GM12878 (cell line): ENCODE measurements at regions not wholly inside any gene's neighbourhood (a gene's known extent, or its start where the extent isn't known, plus 50 kb on each side); places are given as distances from the start of the nearest gene placed in this dataset.

Experiments used
- ATAC-seq: fragments of 200-7000 bp; cut with Tn5 transposase; 3 replicates; pipeline ENCODE4 v1.9.1; 2020; ENCODE audit warnings: mild to moderate bottlenecking, moderate library complexity
- BruUV-seq: library from RNA; stranded (reverse); fragments of 400-500 nt; replicated peaks from 2 replicates; lab custom pipeline; 2021; lab: Mats Ljungman, UMichigan
- CTCF ChIA-PET: fragments of 300-600 bp; sonication (Branson Sonifier 250); formaldehyde crosslinking; extraction: SDS; loops from one replicate; lab custom pipeline; 2021; ENCODE audit warnings: inconsistent platforms; lab: Yijun Ruan, JAX
- POLR2A ChIA-PET: fragments of 350-600 bp; formaldehyde crosslinking; extraction: SDS; loops from one replicate; lab custom pipeline; 2021; ENCODE audit warnings: inconsistent platforms; lab: Charles Lee
- RAD21 ChIA-PET: fragments of 300-600 bp; sonication (Branson Sonifier 250); formaldehyde crosslinking; loops from one replicate; lab custom pipeline; 2023; ENCODE audit warnings: antibody characterized with exemption; ENCODE audit not compliant: unreplicated experiment; lab: Charles Lee
- SMC1A ChIA-PET: fragments of 300-600 bp; sonication (Branson Sonifier 250); formaldehyde crosslinking; loops from one replicate; lab custom pipeline; 2023; ENCODE audit not compliant: unreplicated experiment, uncharacterized antibody; lab: Charles Lee
- DNase-seq: peaks from one replicate; pipeline ENCODE4 v3.0.0-alpha.2; 2011; ENCODE audit warnings: low read depth, low spot score
- FAIRE-seq: peaks from 3 replicates; lab custom pipeline; 2011; peaks lifted over from hg19 to GRCh38; lab: Jason Lieb, UNC
- H2AFZ ChIP-seq: 2 replicates; pipeline ENCODE4 v1.6.0; 2011; ENCODE audit warnings: low read depth, low read length, control low read depth; ENCODE audit not compliant: control insufficient read depth
- H3K27ac ChIP-seq: 2 replicates; pipeline ENCODE4 v1.5.1; 2011; ENCODE audit warnings: control low read depth; ENCODE audit not compliant: control insufficient read depth, insufficient read depth
- H3K27me3 ChIP-seq, 2 experiments: replicated peaks in 1 of 2; 2 replicates each; pipeline versions ENCODE4 v1.6.0 to v1.6.1; 2011; ENCODE audit warnings: low read length in 1 of 2; ENCODE audit not compliant: control insufficient read depth in 2 of 2, insufficient read depth in 2 of 2
- H3K36me3 ChIP-seq, 2 experiments: 2 replicates each; pipeline ENCODE4 v1.5.1; 2011; ENCODE audit warnings: low read length in 1 of 2; ENCODE audit not compliant: control insufficient read depth in 2 of 2, insufficient read depth in 2 of 2
- H3K4me1 ChIP-seq: 2 replicates; pipeline ENCODE4 v1.6.1; 2011; ENCODE audit warnings: mild to moderate bottlenecking, low read length, moderate library complexity, mixed read lengths; ENCODE audit not compliant: control insufficient read depth, insufficient read depth
- H3K4me2 ChIP-seq: 2 replicates; pipeline ENCODE4 v1.6.0; 2011; ENCODE audit warnings: control low read depth; ENCODE audit not compliant: control insufficient read depth, insufficient read depth
- H3K4me3 ChIP-seq: fragments of 200-600 bp; sonication (generic); 2 replicates; pipeline ENCODE4 v1.5.1; 2016
- H3K79me2 ChIP-seq: 2 replicates; pipeline ENCODE4 v1.6.0; 2011; ENCODE audit warnings: low read length; ENCODE audit not compliant: control insufficient read depth, insufficient read depth
- H3K9ac ChIP-seq: 2 replicates; pipeline ENCODE4 v1.8.0; 2011; ENCODE audit warnings: low read length, control low read depth, mixed read lengths; ENCODE audit not compliant: control insufficient read depth, insufficient read depth
- H3K9me3 ChIP-seq: replicated peaks from 3 replicates; pipeline ENCODE4 v1.5.1; 2011; ENCODE audit warnings: mild to moderate bottlenecking, low read length; ENCODE audit not compliant: control insufficient read depth, insufficient read depth
- H4K20me1 ChIP-seq: 2 replicates; pipeline ENCODE4 v1.6.0; 2011; ENCODE audit not compliant: control insufficient read depth, insufficient read depth
- CBX5 ChIP-seq: sonication (generic); IDR thresholded peaks from 2 replicates; pipeline ENCODE4 v1.6.1; 2016; ENCODE audit warnings: low read depth, moderate library complexity, mild to moderate bottlenecking, inconsistent platforms
- EP300 ChIP-seq, 2 experiments: fragments of 150-350 bp in 1 of 2; IDR thresholded peaks; 2 replicates each; pipeline ENCODE4 v1.6.1; 2011 to 2012; ENCODE audit warnings: low read depth in 2 of 2, low read length in 2 of 2, borderline replicate concordance in 1 of 2, improper control_type of control experiment in 1 of 2, inconsistent platforms in 1 of 2; ENCODE audit not compliant: control insufficient read depth in 1 of 2
- NR2C2 ChIP-seq: IDR thresholded peaks from 2 replicates; pipeline ENCODE4 v1.6.1; 2011; ENCODE audit warnings: borderline replicate concordance, low read depth; ENCODE audit not compliant: control insufficient read depth, insufficient read length
- SPI1 ChIP-seq: IDR thresholded peaks from 2 replicates; pipeline ENCODE4 v1.6.1; 2011; ENCODE audit warnings: low read depth, mild to moderate bottlenecking, low read length, moderate library complexity, borderline replicate concordance; ENCODE audit not compliant: insufficient read depth
- ZNF274 ChIP-seq: IDR thresholded peaks from one replicate; pipeline ENCODE4 v1.8.0; 2011; ENCODE audit not compliant: insufficient read length, insufficient read depth
- WGBS: methylation state at CpG from one replicate; pipeline ENCODE4 v1.1.6; 2016; ENCODE audit warnings: low lambda C conversion rate; ENCODE audit not compliant: insufficient replicate concordance, insufficient coverage; ENCODE audit errors: missing lambda C conversion rate; 5-methylcytosine and 5-hydroxymethylcytosine counted together
- in situ Hi-C: fragments of 300-500 bp; cut with MboI; formaldehyde crosslinking; loops from 9 replicates; pipeline ENCODE4 v1.14.3; 2018; ENCODE audit warnings: mixed read lengths
- intact Hi-C: fragments of 100-400 bp; cut with micrococcal nuclease; formaldehyde crosslinking; loops from one replicate; pipeline ENCODE4 v1.14.2; 2022; ENCODE audit not compliant: unreplicated experiment
- TF ChIP-seq, protein P1 (sequence below): fragments of 450-650 bp; IDR thresholded peaks from 2 replicates; pipeline ENCODE4 v1.6.1; 2017; ENCODE audit warnings: low read depth, mild to moderate bottlenecking, moderate library complexity
- TF ChIP-seq, protein P2 (sequence below): fragments of 150-350 bp; IDR thresholded peaks from 2 replicates; pipeline ENCODE4 v1.6.1; 2016; ENCODE audit warnings: low read depth, low read length
- TF ChIP-seq, protein P3 (sequence below), 3 experiments: IDR thresholded peaks in 2 of 3; conservative IDR thresholded peaks in 1 of 3; 2 replicates each; pipeline ENCODE4 v1.5.1; 2011; ENCODE audit warnings: low read depth in 3 of 3, low read length in 3 of 3, mild to moderate bottlenecking in 3 of 3, control low read depth in 2 of 3, moderate library complexity in 2 of 3, inconsistent platforms in 1 of 3, mixed read lengths in 1 of 3; ENCODE audit not compliant: control insufficient read depth in 2 of 3, insufficient read depth in 1 of 3; ENCODE audit errors: extremely low read depth in 1 of 3
- TF ChIP-seq, protein P4 (sequence below): IDR thresholded peaks from 2 replicates; pipeline ENCODE4 v1.6.1; 2012; ENCODE audit warnings: low read length, inconsistent platforms
- TF ChIP-seq, protein P5 (sequence below): IDR thresholded peaks from 2 replicates; pipeline ENCODE4 v1.6.1; 2011; ENCODE audit warnings: borderline replicate concordance, low read depth, mild to moderate bottlenecking, moderate library complexity, low read length; ENCODE audit not compliant: insufficient read depth, poor library complexity, severe bottlenecking

DNA sequence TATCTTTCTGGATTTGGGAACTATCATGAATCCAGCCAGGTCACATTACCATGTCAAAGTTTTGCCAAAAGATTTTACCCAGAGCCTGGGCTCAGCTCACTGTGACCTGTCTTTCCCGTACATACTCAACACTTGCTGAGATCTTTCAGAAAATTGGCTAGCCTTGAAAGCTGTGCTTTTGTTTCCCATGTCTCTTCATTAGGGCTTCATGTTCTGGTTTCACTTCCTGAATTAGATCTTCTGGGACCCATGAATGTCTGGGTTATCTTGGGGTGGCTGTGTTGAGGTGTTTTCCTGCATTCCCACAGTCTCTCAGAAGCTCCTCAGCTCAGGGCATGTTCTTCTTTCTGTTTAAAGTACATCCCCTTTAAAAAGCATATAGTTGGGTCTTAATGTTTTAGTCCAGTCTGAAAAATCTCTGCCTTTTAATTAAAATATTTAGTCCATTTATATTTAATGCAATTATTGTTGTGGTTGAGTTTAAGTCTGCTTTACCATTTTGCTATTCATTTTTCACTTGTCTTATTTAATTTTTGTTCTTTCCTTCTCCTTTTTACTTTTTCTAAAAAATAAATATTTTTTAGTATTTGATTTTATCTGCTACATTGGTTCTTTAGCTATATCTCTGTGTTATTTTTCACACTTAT lies 242.7 kb downstream of the VRK1 start:
- CTCF ChIA-PET, result no interaction called here
- Histone ChIP-seq H3K4me1 (no peaks in the 10 kb centered on the region), H2AFZ (no peak overlapping the region), H3K9me3 (peaks cover 4% of the 10 kb centered on the region; the same call in 1 of the 3 replicates), H3K4me2 (no peak overlapping the region; the same call in 1 of the 2 replicates), H3K9ac (no peak overlapping the region), H4K20me1 (no peaks in the 10 kb centered on the region), H3K4me3 (no peak overlapping the region), H3K79me2 (no peaks in the 10 kb centered on the region), H3K27ac (no peak overlapping the region), H3K27me3 (no peaks in the 10 kb centered on the region), H3K36me3 (no peaks in the 10 kb centered on the region)
- POLR2A ChIA-PET, result no interaction called here
- RAD21 ChIA-PET, result interaction anchor here (0.6 kb wide), 1 partner anchor 88 kb away, joined by 3 read pairs; no protein-coding TSS in a partner anchor
- peak; percentile 37 for DNase-seq
- 50% methylated on average over 1 of the region's 1 CpG for WGBS
- BruUV-seq, result no TSS peak
- SMC1A ChIA-PET, result no interaction called here
- intact Hi-C loops, result no loop called here
- FAIRE-seq, result peak; percentile 38
- no peak for ATAC-seq
- in situ Hi-C loops, result no loop called here
- TF ChIP-seq CBX5 (0 out of 2 replicates have a peak, but pooled peaks have one; percentile 24), ZNF274 (no peak), NR2C2 (no peak), EP300 (IDR thresholded peaks at IDR 0.05; ENCODE audit: borderline replicate concordance in 1 of 2, control insufficient read depth in 1 of 2, low read depth in 2 of 2, low read length in 2 of 2) (no peak), SPI1 (peak; percentile 87)
- TF ChIP-seq, protein P1, sequence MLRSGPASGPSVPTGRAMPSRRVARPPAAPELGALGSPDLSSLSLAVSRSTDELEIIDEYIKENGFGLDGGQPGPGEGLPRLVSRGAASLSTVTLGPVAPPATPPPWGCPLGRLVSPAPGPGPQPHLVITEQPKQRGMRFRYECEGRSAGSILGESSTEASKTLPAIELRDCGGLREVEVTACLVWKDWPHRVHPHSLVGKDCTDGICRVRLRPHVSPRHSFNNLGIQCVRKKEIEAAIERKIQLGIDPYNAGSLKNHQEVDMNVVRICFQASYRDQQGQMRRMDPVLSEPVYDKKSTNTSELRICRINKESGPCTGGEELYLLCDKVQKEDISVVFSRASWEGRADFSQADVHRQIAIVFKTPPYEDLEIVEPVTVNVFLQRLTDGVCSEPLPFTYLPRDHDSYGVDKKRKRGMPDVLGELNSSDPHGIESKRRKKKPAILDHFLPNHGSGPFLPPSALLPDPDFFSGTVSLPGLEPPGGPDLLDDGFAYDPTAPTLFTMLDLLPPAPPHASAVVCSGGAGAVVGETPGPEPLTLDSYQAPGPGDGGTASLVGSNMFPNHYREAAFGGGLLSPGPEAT, result no peak
- TF ChIP-seq, protein P2, sequence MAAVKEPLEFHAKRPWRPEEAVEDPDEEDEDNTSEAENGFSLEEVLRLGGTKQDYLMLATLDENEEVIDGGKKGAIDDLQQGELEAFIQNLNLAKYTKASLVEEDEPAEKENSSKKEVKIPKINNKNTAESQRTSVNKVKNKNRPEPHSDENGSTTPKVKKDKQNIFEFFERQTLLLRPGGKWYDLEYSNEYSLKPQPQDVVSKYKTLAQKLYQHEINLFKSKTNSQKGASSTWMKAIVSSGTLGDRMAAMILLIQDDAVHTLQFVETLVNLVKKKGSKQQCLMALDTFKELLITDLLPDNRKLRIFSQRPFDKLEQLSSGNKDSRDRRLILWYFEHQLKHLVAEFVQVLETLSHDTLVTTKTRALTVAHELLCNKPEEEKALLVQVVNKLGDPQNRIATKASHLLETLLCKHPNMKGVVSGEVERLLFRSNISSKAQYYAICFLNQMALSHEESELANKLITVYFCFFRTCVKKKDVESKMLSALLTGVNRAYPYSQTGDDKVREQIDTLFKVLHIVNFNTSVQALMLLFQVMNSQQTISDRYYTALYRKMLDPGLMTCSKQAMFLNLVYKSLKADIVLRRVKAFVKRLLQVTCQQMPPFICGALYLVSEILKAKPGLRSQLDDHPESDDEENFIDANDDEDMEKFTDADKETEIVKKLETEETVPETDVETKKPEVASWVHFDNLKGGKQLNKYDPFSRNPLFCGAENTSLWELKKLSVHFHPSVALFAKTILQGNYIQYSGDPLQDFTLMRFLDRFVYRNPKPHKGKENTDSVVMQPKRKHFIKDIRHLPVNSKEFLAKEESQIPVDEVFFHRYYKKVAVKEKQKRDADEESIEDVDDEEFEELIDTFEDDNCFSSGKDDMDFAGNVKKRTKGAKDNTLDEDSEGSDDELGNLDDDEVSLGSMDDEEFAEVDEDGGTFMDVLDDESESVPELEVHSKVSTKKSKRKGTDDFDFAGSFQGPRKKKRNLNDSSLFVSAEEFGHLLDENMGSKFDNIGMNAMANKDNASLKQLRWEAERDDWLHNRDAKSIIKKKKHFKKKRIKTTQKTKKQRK, result no peak
- TF ChIP-seq, protein P3, sequence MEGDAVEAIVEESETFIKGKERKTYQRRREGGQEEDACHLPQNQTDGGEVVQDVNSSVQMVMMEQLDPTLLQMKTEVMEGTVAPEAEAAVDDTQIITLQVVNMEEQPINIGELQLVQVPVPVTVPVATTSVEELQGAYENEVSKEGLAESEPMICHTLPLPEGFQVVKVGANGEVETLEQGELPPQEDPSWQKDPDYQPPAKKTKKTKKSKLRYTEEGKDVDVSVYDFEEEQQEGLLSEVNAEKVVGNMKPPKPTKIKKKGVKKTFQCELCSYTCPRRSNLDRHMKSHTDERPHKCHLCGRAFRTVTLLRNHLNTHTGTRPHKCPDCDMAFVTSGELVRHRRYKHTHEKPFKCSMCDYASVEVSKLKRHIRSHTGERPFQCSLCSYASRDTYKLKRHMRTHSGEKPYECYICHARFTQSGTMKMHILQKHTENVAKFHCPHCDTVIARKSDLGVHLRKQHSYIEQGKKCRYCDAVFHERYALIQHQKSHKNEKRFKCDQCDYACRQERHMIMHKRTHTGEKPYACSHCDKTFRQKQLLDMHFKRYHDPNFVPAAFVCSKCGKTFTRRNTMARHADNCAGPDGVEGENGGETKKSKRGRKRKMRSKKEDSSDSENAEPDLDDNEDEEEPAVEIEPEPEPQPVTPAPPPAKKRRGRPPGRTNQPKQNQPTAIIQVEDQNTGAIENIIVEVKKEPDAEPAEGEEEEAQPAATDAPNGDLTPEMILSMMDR (IDR thresholded peaks at IDR 0.05 in 2 of 3, conservative IDR thresholded peaks at IDR 0.05 in 1 of 3; ENCODE audit: control insufficient read depth in 2 of 3, extremely low read depth in 1 of 3, insufficient read depth in 1 of 3, low read depth in 3 of 3, low read length in 3 of 3), result no peak
- TF ChIP-seq, protein P4, sequence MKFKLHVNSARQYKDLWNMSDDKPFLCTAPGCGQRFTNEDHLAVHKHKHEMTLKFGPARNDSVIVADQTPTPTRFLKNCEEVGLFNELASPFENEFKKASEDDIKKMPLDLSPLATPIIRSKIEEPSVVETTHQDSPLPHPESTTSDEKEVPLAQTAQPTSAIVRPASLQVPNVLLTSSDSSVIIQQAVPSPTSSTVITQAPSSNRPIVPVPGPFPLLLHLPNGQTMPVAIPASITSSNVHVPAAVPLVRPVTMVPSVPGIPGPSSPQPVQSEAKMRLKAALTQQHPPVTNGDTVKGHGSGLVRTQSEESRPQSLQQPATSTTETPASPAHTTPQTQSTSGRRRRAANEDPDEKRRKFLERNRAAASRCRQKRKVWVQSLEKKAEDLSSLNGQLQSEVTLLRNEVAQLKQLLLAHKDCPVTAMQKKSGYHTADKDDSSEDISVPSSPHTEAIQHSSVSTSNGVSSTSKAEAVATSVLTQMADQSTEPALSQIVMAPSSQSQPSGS, result peak; percentile 65
- TF ChIP-seq, protein P5, sequence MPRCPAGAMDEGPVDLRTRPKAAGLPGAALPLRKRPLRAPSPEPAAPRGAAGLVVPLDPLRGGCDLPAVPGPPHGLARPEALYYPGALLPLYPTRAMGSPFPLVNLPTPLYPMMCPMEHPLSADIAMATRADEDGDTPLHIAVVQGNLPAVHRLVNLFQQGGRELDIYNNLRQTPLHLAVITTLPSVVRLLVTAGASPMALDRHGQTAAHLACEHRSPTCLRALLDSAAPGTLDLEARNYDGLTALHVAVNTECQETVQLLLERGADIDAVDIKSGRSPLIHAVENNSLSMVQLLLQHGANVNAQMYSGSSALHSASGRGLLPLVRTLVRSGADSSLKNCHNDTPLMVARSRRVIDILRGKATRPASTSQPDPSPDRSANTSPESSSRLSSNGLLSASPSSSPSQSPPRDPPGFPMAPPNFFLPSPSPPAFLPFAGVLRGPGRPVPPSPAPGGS, result peak; percentile 37
